Astrocyte (in vitro differentiated cells and primary cell): ENCODE measurements at regions not wholly inside any gene's neighbourhood (a gene's known extent, or its start where the extent isn't known, plus 50 kb on each side); places are given as distances from the start of the nearest gene placed in this dataset.

ENCODE experiments used
- DNase-seq: peaks from one replicate; pipeline ENCODE4 v3.0.0-alpha.2; 2010; ENCODE audit warnings: low read depth
- FAIRE-seq: peaks from 2 replicates; lab custom pipeline; 2011; peaks lifted over from hg19 to GRCh38; lab: Jason Lieb, UNC
- H2AFZ ChIP-seq: 2 replicates; pipeline ENCODE4 v1.6.0; 2012; ENCODE audit warnings: low read depth, low read length, inconsistent platforms
- H3K27ac ChIP-seq: 2 replicates; pipeline ENCODE4 v1.5.1; 2011; ENCODE audit warnings: low read depth, low read length, inconsistent platforms
- H3K27me3 ChIP-seq: 2 replicates; pipeline ENCODE4 v1.6.0; 2011; ENCODE audit warnings: low read length, inconsistent platforms; ENCODE audit not compliant: insufficient read depth
- H3K36me3 ChIP-seq: 2 replicates; pipeline ENCODE4 v1.5.1; 2011; ENCODE audit warnings: low read length, inconsistent platforms; ENCODE audit not compliant: insufficient read depth
- H3K4me1 ChIP-seq: 2 replicates; pipeline ENCODE4 v1.5.1; 2011; ENCODE audit warnings: low read length, inconsistent platforms; ENCODE audit not compliant: insufficient read depth
- H3K4me2 ChIP-seq: 2 replicates; pipeline ENCODE4 v1.6.0; 2012; ENCODE audit warnings: low read length, inconsistent platforms
- H3K4me3 ChIP-seq: 2 replicates; pipeline ENCODE4 v1.5.1; 2011; ENCODE audit warnings: low read depth, mild to moderate bottlenecking, low read length, inconsistent platforms; ENCODE audit not compliant: insufficient read depth
- H3K79me2 ChIP-seq: 2 replicates; pipeline ENCODE4 v1.6.0; 2012; ENCODE audit warnings: mild to moderate bottlenecking, low read length, inconsistent platforms; ENCODE audit not compliant: insufficient read depth
- H3K9ac ChIP-seq: 2 replicates; pipeline ENCODE4 v1.6.0; 2012; ENCODE audit warnings: mild to moderate bottlenecking, low read length, inconsistent platforms
- H3K9me3 ChIP-seq: 2 replicates; pipeline ENCODE4 v1.5.1; 2012; ENCODE audit warnings: low read depth, mild to moderate bottlenecking, low read length, inconsistent platforms; ENCODE audit not compliant: insufficient read depth
- H4K20me1 ChIP-seq: 2 replicates; pipeline ENCODE4 v1.6.0; 2012; ENCODE audit warnings: low read length, inconsistent platforms; ENCODE audit not compliant: insufficient read depth
- H3K27ac Mint-ChIP-seq: one replicate; pipeline ENCODE4 v1.8.0; 2021; ENCODE audit warnings: mild to moderate bottlenecking, mixed read lengths; ENCODE audit not compliant: unreplicated experiment
- H3K27me3 Mint-ChIP-seq: one replicate; pipeline ENCODE4 v1.8.0; 2021; ENCODE audit warnings: low read depth, mixed read lengths; ENCODE audit not compliant: unreplicated experiment
- H3K36me3 Mint-ChIP-seq: one replicate; pipeline ENCODE4 v1.8.0; 2021; ENCODE audit warnings: low read depth, mixed read lengths; ENCODE audit not compliant: unreplicated experiment
- H3K4me1 Mint-ChIP-seq: one replicate; pipeline ENCODE4 v1.8.0; 2021; ENCODE audit warnings: low read depth, mixed read lengths; ENCODE audit not compliant: unreplicated experiment
- H3K4me3 Mint-ChIP-seq: one replicate; pipeline ENCODE4 v1.8.0; 2021; ENCODE audit warnings: mild to moderate bottlenecking, moderate library complexity, mixed read lengths; ENCODE audit not compliant: unreplicated experiment
- H3K9me3 Mint-ChIP-seq: one replicate; pipeline ENCODE4 v1.8.0; 2021; ENCODE audit warnings: mild to moderate bottlenecking, mixed read lengths; ENCODE audit not compliant: unreplicated experiment
- CTCF ChIP-seq: IDR thresholded peaks from 2 replicates; pipeline ENCODE4 v1.5.1; 2011; ENCODE audit warnings: low read depth, mild to moderate bottlenecking, inconsistent platforms, low read length, moderate library complexity; ENCODE audit not compliant: insufficient read depth
- EZH2 ChIP-seq: IDR thresholded peaks from 2 replicates; pipeline ENCODE4 v1.6.1; 2012; ENCODE audit warnings: mild to moderate bottlenecking, low read length, inconsistent platforms; ENCODE audit not compliant: insufficient read depth

- no peak for FAIRE-seq
- TF ChIP-seq CTCF (no peak), EZH2 (no peak)
- peaks cover 2% of the 10 kb centered on the region for H3K27me3 Mint-ChIP-seq
These were observed 187.1 kb downstream of the ID4 start for GRCh38 chr6:20024316-20024673.

GRCh38 chr6:20024978-20025377 is 187.3 kb downstream of the MBOAT1 start:
- DNase-seq = no peak
- Mint-ChIP-seq H3K36me3 (no peaks in the 10 kb centered on the region), H3K27ac (no peak overlapping the region), H3K4me3 (no peak overlapping the region), H3K4me1 (no peaks in the 10 kb centered on the region), H3K9me3 (no peaks in the 10 kb centered on the region), H3K27me3 (peaks cover 2% of the 10 kb centered on the region)
- no peak for TF ChIP-seq EZH2
- FAIRE-seq = no peak
- Histone ChIP-seq H3K27ac (no peak overlapping the region), H3K27me3 (no peaks in the 10 kb centered on the region), H3K4me3 (no peak overlapping the region), H3K4me1 (no peaks in the 10 kb centered on the region), H2AFZ (no peak overlapping the region), H3K36me3 (no peaks in the 10 kb centered on the region), H3K79me2 (no peaks in the 10 kb centered on the region), H3K9me3 (no peaks in the 10 kb centered on the region), H4K20me1 (no peaks in the 10 kb centered on the region), H3K9ac (no peak overlapping the region), H3K4me2 (no peak overlapping the region)

More at GRCh38 chr6:20024316-20024673, 187.1 kb downstream of the ID4 start:
- H3K27ac ChIP-seq = no peak overlapping the region
- H2AFZ ChIP-seq = no peak overlapping the region
- no peak overlapping the region for H3K4me3 ChIP-seq
- Mint-ChIP-seq H3K9me3 (no peaks in the 10 kb centered on the region), H3K36me3 (no peaks in the 10 kb centered on the region), H3K4me1 (no peaks in the 10 kb centered on the region), H3K27ac (no peak overlapping the region), H3K4me3 (no peak overlapping the region)
- H3K4me2 ChIP-seq = no peak overlapping the region
- no peak for DNase-seq
- H4K20me1 ChIP-seq = no peaks in the 10 kb centered on the region
- H3K9ac ChIP-seq = no peak overlapping the region
- no peaks in the 10 kb centered on the region for H3K27me3 ChIP-seq
- H3K36me3 ChIP-seq = no peaks in the 10 kb centered on the region
- H3K79me2 ChIP-seq = no peaks in the 10 kb centered on the region
- no peaks in the 10 kb centered on the region for H3K4me1 ChIP-seq
- no peaks in the 10 kb centered on the region for H3K9me3 ChIP-seq

GRCh38 chr6:20025681-20026080 is 186.6 kb downstream of the MBOAT1 start:
- no peak overlapping the region for H3K9ac ChIP-seq
- Mint-ChIP-seq H3K4me3 (no peak overlapping the region), H3K4me1 (no peaks in the 10 kb centered on the region), H3K36me3 (no peaks in the 10 kb centered on the region), H3K27me3 (peaks cover 2% of the 10 kb centered on the region), H3K27ac (no peak overlapping the region), H3K9me3 (no peaks in the 10 kb centered on the region)
- H3K4me2 ChIP-seq = no peak overlapping the region
- no peaks in the 10 kb centered on the region for H3K36me3 ChIP-seq
- H3K79me2 ChIP-seq = no peaks in the 10 kb centered on the region
- no peak for FAIRE-seq
- H3K27me3 ChIP-seq = no peaks in the 10 kb centered on the region
- no peaks in the 10 kb centered on the region for H4K20me1 ChIP-seq
- no peak for DNase-seq
- H3K27ac ChIP-seq = no peak overlapping the region
- TF ChIP-seq EZH2 (no peak), CTCF (no peak)
- H2AFZ ChIP-seq = no peak overlapping the region
- no peaks in the 10 kb centered on the region for H3K9me3 ChIP-seq
- no peaks in the 10 kb centered on the region for H3K4me1 ChIP-seq
- H3K4me3 ChIP-seq = no peak overlapping the region
